Activated CD8-positive, alpha-beta memory T cell treated with anti-CD3 and anti-CD28 coated beads, Interleukin-2, amount 50 U/mL, for 24 hours (primary cell): ENCODE measurements at regions not wholly inside any gene's neighbourhood (a gene's known extent, or its start where the extent isn't known, plus 50 kb on each side); places are given as distances from the start of the nearest gene placed in this dataset.

Experiments used
- DNase-seq: peaks from one replicate; pipeline ENCODE4 v3.0.0-alpha.2; 2020; ENCODE audit errors: extremely low read depth

DNA sequence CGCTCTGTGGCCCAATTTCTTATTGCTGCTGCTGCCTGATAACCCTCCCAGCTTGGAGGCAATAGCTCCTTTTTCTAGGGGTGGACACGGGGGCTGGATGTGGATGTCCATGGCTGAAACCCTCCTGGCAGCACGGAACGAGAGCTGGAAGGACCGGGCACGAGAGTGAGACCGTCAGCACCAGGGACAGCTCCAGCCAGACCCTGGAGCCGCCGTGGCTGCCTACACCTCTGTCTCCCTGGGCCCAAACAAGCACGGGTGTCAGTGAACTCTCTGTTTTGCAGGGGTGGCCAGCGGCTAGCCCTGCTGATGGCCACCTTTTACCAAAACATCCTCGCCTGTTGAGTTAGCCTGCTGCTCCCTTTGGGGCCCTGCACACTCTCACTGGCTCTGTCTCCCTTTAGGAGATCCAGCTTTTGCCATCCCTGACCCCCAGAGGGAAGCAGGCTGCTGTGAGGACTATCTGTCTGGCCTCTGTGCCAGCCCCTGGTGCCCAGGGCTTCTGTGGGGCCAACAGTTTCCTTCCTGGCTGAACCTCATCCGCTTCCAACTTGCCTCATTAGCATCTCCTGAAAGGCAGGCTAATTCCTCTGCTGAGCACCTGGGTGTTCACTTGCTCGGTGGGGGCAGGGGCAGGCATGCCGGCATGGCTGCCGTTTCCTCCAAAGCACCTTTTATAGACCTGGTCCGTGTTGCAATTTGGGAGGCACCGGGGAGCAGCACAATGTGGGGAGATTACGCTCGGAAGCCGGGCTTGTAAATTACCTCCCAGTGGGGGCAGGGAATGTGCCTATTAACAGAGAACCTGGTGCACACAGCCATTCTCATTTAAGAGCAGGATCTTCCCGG is 118.1 kb downstream of the ENGASE start:
- no peak for DNase-seq

DNA sequence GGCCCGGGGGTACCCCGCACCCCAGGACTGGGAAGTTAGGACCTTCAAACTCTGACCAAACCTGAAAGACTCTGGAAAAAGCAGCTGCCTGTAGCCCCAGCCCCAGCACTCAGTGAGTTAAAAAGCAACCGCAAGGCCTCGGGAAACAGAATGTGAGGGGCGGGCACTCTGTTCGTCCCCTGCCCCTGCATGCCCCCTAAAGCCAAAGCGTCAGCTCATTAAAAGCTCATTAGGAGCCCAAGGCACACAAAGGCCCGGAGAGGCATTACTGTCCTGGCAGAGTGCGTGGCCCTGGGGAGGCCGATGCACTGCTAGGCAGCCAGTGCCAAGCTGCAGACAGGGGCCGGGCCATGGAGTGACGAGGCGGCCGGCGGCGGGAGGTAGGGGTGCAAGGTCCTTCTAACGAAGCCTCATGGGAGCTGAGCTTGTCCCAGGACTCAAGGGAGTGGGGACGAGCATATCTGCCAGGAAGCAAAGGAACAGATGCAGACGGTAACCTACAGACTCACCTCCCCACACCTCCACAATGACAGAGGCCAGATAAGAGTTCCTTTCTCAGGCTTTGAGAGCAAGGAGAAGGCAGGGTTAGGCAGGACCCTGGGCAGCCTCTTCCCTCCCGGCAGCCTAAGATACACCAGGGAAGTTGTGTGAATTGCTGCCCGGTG is 116.8 kb downstream of the ENGASE start:
- DNase-seq: no peak

DNA sequence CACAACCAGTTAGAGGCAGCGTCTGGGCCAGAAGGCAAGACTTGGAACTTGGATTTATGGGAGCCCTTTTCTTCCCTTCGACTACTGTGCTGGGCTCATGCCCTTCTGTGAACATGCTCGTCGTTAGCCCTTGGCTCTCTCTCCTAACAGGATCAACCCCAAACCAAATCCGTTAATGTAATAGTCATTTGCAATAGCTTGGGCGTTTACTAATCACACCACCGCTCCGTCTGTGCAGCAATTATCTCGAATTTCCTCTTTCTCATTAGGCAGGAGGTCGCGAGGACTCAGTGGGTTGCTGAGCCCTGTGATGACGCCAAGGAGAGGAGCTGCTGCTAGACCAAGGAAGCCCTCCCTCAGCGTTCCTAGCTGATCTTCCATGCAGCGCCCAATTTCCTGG is 114.7 kb downstream of the ENGASE start:
- no peak for DNase-seq

DNA sequence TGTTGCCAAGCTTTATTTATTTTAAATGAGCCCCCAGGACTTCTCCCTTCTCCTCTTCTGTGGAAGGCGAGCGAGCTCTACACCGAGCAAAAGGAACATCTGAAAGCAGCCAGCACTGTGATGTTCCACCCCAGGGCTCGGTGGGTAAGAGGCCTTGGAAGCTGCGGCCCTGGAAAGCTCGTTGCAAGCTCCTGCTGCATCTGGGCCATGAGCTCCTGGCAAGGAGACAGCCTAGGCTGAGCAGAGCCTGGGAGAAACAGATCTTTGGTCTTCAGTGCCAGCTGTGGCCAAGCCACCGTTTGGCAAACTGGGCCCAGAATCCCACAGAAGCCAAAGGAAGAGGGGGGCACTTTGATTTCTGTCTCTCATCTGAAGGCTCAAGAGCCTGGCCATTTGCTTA is 114.1 kb downstream of the ENGASE start:
- no peak for DNase-seq

DNA sequence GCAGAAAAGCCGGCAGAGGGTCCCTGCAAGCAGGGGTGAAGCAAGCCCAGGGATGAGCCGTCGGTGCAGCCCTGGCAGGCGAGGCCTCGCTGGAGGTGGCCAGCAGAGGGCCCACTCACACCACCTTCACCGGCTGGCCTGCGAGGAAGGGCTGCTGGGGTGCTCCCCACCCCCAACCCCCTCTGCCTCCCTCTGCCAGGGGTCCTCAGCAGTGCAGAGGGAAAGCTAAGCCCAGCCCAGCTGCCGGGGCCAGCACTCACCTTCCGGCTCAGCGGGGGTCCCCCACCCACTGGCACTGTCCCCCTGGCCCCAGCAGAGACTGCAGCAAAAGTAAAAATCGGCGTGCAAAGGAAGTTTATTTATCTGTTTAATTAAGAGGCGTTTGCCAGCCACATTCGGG is 113.4 kb downstream of the ENGASE start:
- no peak for DNase-seq

DNA sequence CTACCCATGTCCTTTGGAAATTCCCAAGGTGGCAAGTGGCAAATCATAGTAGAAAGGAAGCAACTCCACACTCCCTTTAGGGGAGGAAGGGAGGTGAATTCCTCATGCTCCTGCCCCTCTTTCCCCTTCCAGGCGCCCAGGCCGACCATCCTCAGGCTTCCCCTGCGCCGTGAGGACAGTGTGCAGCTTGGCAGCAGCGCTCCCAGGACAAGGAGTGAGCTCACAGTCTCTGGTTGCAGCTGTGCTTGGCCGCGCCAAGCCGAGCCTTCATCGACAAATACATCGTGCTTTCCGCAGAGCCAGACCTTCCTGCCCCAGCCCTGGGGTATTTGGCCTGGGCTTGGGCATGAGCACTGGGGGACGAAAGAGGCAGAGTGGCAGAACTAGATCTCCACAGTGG is 112.6 kb downstream of the ENGASE start:
- no peak for DNase-seq

DNA sequence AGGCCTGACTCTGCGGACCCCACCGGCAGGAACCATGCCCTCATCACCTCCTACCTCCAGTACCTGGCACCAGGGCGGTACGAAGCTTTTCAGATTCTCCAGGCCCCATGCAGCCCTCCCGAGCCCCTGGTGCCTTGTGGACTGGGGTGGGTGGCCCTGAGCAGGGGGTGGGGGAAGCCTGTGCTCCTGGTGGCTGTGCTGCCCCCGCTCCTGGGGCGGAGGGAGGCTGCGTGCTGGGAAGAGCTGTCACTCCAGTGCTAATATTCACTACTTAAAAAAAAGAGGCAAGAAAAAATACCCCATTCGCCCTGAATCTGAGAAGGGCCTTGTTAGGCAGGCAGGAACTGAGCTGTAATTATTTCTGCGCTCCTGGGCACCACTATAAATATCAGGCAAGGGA is 111.8 kb downstream of the ENGASE start:
- DNase-seq: no peak

DNA sequence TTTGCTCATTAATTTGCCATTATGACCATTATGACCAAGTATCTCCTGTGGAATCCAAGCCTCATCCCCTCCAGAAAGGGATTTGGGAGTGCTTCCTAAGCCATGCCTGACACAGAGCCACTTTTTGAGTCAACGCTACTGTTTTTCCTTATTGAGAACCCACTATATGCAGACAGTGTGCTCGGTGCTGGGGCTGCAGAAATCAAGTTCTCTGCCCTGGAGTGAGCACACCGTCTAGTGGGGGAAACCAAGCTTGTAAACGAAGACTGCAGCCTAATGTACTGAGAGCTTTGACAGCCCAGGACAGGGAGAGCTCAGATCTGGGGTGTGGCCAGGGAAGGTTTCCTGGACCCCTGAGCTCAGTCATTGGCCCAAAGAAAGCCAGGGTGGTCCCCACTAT is 111.0 kb downstream of the ENGASE start:
- no peak for DNase-seq

DNA sequence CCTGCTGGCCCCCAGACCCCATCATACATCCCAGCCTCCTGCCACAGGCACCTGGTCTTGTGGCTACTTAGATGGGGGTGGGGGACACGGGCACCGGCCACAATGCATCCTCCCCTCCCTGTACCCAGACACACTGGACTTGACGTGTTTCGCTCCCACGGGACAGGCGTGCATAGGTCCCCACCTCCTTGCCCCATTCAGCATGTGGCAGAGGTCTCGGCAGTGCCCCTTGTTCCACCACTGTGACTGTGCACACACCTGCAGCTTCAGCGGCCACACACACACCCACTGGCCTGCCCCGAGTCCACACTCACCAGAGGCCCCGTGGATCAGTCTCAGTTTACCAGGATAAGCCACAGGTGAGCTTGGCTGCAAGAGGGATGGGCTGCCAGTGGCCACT is 109.6 kb downstream of the ENGASE start:
- no peak for DNase-seq

DNA sequence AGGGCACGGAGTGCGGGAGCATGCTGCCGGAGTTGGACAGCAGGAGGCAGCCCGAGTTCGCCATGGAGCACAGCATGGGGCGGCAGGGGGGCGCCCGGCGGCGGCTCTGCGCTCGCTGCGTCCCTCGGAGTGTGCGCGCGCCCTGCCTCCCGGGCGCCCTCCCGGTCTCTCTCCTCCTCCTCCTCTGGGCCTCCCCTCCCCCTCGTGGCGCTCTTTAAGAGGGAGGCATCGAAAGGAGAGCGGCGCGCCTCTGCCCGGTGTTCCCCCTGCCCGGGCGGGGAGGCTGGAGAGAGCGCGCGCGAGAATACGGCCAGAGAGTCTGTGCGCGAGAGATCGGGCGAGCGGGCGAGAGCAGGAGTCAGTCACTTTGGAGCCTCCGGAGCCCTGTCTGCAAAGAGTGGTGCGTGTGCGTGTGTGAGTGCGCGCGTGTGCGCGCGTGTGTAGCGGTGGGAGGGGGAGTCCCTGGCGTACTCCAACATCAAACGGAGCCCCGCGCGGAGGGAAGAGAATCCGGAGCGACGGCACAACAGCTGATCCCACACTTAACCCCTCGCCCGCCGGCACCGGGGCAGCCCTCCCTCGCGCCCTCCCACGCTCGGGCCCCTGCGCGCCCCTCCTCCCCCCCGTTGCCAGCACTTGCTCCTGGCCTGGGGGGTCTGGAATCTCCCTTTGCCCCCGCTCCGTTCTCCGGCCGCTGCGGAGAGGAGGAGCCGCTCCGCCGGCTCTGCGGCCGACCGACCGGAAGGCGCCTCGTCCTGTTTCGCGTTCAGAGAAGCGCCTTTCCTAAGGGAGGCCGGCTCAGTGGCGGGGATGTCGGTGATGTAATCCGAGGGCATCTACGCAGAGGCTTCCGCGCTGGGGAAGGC is 108.9 kb downstream of the ENGASE start:
- DNase-seq: no peak

DNA sequence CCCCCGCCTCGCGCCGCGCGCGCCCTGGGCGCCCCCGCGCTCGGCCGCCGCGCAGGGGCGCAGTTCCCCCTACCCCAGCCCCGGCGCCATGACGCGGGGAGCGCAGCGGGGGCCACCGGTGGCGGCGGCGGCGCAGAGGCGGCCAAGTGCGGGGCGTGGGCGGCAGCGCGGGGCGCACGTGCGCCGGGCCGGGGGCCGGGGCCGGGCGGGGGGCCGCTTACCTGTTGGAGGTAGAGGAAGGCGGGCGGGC is 108.3 kb downstream of the ENGASE start:
- no peak for DNase-seq

DNA sequence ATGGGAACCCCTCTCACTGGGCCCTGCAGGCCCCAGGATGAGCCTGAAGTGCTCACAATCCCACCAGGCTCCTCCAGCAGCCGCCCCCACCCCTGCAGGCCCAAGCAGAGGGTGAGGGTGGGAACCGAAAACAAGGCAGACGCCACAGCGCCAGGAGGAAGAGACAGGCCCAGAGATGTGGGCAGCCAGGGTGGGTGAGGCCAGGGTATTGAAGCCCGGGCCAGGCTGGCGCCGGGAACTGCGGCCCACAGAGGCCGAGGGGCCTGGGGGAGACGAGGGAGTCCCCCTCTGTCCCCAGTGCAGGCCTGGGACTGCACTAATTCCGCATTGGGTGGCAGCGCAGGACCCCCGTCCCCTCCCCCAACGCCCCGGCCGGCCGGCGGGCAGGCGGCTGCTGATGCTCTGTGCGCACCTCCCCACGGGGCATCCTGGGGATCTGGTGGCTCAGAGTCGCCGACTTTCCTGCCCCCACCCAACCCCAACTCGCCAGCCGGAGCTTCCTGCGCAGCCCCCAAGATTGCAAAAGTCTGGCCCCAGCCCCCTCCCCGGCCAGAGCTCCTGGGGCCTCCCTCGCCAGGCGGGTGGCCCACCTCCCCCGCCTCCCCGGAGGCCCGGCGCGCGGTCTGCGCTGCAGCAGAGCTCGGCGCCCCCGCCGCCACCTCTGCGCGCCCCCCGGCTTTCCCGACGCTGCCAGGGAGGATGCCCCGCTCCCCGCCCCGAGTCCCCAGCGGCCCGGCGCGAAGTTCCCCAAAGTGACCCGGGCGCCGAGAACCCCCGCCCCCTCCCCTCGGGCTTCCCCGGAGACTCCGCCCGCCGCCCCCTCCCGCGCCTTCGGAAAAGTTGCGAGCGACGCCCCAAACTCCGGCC is 107.8 kb downstream of the ENGASE start:
- DNase-seq: no peak

DNA sequence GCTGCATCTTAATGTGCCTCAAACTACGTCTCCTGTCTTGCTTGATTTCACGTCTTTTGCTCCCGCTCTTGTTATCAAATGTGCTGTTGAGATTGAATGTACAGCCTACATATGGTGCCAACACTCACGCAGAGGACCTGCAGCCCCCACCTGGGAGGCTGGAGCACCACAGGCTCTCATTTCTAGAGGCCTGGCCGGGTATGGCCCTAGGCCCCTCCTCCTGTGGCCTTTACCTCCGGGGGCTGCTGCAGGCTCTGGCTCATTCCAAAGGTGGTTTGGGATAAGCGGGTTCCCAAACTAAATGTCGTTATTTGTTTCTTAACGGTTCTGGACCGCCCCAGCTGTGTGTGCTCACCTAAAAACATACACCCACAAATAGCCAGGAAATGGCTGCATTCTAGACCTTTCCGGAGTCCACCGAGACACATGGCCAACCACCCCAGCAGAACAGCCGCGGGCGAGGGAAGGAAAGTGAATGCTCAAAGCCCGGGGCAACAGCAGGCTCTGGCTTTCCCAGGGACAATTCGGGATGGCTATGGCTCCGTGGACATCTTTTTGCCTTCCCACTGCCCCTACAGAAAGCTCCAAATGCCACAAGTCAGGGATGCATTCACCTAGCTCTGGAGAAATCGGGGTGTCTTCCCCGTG is 105.9 kb downstream of the ENGASE start:
- DNase-seq: no peak

DNA sequence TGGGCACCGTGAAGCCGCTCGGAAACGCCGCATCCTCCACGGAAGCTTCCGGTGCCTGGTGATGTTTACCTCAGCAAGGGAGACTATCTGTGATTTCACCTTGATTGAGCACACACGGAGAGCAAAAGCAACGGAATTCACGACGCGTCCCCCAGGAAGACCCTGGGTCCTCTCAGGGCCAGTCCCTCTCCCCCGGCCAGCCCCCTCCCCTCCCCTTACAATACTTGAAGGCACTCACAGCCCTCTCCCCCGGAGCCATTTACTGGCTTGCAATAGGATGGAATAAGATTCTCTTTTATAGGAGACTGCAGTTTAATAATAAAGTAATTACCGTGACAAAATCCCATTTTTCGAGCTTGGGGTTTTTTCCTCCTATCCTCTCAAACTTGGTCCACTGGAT is 104.7 kb downstream of the ENGASE start:
- DNase-seq: no peak

DNA sequence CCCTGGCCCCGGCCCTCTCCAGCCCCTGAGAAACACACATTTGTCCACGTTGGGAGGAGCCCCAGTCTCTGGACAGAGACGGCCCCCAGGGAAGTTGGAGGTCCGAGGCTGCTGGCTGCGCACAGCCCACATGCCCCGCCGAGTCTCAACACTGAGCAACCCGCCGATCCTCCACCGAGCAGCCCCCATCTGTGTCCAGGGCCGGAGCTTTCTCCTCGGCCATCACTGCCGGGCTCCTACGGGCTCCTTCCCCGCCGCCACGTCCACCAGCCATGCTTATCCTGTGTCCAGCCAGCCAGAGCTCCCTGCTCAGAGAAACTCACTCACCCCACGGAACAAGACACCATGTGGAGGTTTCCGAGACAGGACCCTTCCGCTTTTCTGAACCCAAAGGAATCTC is 103.3 kb downstream of the ENGASE start:
- no peak for DNase-seq

DNA sequence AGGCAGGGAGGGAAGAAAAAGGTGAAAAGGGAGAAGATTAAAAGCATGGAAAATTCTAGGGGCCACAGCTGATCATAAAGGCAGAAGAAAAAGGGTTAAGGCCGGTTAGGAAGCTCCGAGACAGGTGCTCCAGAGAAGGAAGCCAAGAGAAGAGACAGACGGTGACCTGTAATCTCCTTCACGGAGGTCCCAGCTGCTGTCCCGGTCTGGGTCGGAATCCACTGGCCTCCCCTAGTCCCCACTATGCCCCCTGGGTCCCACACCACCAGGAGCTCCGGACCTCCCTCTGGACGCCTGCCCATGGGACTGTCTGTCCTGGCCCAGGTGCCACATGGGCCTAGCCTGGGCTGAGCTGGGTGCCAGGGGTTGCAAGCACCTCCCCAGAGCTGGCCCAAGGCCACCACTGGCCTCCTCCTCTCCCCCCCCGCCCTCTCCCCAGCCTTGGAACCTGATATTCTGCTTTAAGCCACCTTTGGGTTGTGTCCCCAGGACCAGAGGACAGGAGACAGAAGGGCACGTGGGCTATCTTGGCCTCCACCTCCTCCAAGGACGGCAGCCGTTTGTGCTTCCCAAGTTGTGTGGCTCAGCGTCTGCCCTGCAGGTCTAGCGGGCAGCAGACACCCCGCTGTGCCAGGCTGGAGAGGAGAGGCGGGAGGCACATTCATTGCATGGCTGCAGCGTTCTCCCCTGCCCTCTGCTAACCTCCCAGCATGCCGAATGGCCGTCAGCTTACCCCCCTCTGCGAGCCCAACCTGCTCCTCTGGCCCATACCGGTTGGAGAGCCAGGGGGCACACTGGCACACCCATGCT is 102.4 kb downstream of the ENGASE start:
- DNase-seq: no peak

DNA sequence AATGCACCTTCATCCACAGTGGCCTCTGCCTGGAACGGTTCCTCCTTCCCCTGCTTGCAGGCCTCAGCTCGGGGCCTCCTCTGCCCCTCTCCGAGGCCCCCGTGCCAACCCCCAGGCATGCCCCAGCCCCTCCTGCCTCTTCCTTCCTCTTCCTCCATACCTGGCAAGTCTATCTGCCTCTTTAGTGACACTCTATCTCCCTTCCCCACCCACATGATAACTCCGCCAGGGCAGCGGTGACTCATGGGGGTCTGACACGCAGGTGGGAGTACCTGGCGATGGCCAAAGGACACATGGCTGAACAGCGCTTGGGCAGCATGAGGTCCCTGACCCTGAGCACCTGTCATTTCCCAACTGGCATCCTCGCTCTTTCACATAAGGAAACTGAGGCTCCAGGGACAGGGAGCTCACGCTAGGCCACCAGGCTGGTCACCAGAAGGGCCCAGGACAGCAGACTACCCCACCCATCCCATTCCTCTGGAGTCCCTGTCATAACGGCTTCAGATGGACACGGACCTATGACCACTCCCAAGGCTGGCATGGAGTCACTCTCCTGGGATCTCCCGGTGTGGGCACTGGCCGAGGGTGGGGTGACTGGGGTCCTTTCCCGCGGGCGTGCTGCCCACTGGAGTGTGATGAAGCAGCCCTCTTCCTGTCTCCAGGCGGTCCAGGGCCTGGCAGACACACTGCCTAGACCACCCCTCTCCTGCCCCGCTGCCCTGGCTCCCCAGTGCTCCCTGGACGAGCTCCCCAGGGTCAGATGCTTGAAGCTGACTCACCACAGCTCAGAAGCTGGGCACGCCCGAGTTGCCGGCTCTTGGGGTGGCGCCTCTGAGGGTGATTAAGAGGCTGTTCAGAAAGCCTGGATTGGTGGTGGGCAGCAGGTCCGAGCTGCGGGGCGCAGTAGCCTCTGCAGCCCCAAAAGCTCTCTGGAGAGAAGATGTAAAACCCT is 100.6 kb downstream of the ENGASE start:
- no peak for DNase-seq

DNA sequence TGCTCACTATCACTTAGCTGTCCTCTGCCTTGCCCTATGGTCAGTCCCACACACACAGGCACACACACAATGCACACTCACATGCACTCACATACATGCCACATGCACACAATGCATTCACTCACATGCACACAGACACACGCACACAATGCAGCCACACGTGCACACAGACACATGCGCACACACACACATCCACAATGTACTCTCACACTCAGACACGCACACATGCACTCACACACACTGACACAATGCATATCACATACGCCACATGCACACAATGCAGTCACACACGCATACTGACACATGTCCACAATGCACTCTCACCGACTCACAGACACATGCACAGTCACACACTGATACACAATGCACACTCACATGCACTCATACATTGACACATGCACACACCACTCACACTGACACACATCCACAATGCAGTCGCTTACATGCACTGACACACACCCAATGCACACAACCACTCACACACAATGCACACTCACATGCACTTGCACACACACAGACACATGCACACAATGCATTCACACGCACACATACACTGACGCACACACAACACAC is 99.7 kb downstream of the ENGASE start:
- DNase-seq: no peak

DNA sequence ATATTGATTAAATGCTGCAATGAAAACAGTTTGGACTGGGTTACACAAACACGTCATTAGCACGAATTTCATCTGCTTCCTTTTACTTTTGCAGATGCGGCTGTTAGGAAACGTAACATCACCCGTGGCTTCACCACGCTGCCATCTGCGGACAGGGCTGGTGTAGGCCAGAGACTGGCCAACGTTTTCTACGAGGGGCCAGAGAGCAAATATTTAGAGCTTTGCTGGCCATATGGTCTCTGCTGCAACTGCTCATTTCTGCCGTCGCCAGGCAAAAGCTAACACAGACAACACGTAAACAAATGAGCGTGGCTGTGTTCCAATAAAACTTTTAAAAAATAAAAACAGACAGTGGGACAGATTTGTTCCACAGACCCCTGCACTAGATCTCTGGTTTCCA is 96.6 kb downstream of the ENGASE start:
- no peak for DNase-seq
